Activated naive CD4-positive, alpha-beta T cell treated with anti-CD3 and anti-CD28 coated beads, Interleukin-2, amount 50 U/mL, for 16 hours (primary cell): ENCODE measurements at regions not wholly inside any gene's neighbourhood (a gene's known extent, or its start where the extent isn't known, plus 50 kb on each side); places are given as distances from the start of the nearest gene placed in this dataset.

ENCODE experiments used
- DNase-seq: peaks from one replicate; pipeline ENCODE4 v3.0.0-alpha.2; 2020

- DNase-seq = no peak
Measured at GRCh38 chr2:67660871-67661270, 263.7 kb downstream of the ETAA1 start.

- no peak for DNase-seq
Measured at GRCh38 chr2:67662222-67662621, 265.1 kb downstream of the ETAA1 start.

- DNase-seq = no peak
Measured at GRCh38 chr2:67663776-67664175, 266.6 kb downstream of the ETAA1 start.

- DNase-seq = no peak
Measured at GRCh38 chr2:67666386-67667053, 269.4 kb downstream of the ETAA1 start.

GRCh38 chr2:67667054-67667908, 270.1 kb downstream of the ETAA1 start:
- DNase-seq = no peak

GRCh38 chr2:67668538-67668937, 271.4 kb downstream of the ETAA1 start:
- DNase-seq = no peak

- DNase-seq = no peak
Measured at GRCh38 chr2:67669168-67669567, 272.0 kb downstream of the ETAA1 start.

- DNase-seq = no peak
Measured at GRCh38 chr2:67669766-67670165, 272.6 kb downstream of the ETAA1 start.

- DNase-seq = no peak
Measured at GRCh38 chr2:67670747-67671183, 273.6 kb downstream of the ETAA1 start.

- no peak for DNase-seq
Measured at GRCh38 chr2:67671464-67672450, 274.6 kb downstream of the ETAA1 start.

- no peak for DNase-seq
Measured at GRCh38 chr2:67674668-67675067, 277.5 kb downstream of the ETAA1 start.

- no peak for DNase-seq
Measured at GRCh38 chr2:67684991-67685390, 287.9 kb downstream of the ETAA1 start.

GRCh38 chr2:67686254-67686653, 289.1 kb downstream of the ETAA1 start:
- DNase-seq = no peak

GRCh38 chr2:67689186-67689585, 292.1 kb downstream of the ETAA1 start:
- DNase-seq = no peak

GRCh38 chr2:67689651-67690050, 292.5 kb downstream of the ETAA1 start:
- no peak for DNase-seq

- no peak for DNase-seq
Measured at GRCh38 chr2:67694445-67694844, 297.3 kb downstream of the ETAA1 start.

GRCh38 chr2:67701011-67701410, 303.9 kb downstream of the ETAA1 start:
- no peak for DNase-seq

- no peak for DNase-seq
Measured at GRCh38 chr2:67702284-67702683, 305.2 kb downstream of the ETAA1 start.

- DNase-seq = no peak
Measured at GRCh38 chr2:67702937-67703336, 305.8 kb downstream of the ETAA1 start.

GRCh38 chr2:67706082-67706481, 308.9 kb downstream of the ETAA1 start:
- DNase-seq = no peak

GRCh38 chr2:67707896-67708295, 310.8 kb downstream of the ETAA1 start:
- DNase-seq = no peak

GRCh38 chr2:67709835-67710234, 312.7 kb downstream of the ETAA1 start:
- DNase-seq = no peak

GRCh38 chr2:67712484-67712883, 315.4 kb downstream of the ETAA1 start:
- no peak for DNase-seq
